ENCODE measurements at regions not wholly inside any gene's neighbourhood (a gene's known extent, or its start where the extent isn't known, plus 50 kb on each side); places are given as distances from the start of the nearest gene placed in this dataset.

DNA sequence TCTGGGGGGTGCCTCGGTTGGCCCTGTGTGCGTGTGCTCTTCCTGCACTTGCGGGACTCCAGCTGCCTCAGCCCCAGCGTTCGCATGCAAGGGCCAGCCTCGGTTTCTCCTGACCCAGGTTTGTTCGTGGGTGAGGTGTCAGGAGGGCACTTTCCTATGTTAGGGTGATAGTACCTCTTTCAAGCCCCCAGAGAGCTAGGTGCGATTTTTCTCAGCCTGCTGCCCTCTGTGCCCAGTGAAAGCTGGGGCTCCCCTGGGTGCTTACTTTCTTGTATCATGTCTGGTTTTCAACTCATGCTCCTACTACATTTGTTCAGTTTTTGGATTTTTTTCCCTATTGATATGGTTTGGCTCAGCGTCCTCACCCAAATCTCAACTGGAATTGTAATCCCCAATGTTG lies 289.2 kb downstream of the TEX29 start:
- in situ Hi-C loops (cut with HindIII; ENCODE audit: low sequenced_read_pairs): no loop called here

GRCh38 chr13:111610081-111610480 lies 289.6 kb downstream of the TEX29 start:
- in situ Hi-C loops (cut with HindIII; ENCODE audit: low sequenced_read_pairs): no loop called here

- in situ Hi-C loops (cut with HindIII; ENCODE audit: low sequenced_read_pairs): no loop called here
These were observed 290.4 kb downstream of the TEX29 start for GRCh38 chr13:111610879-111611278.

GRCh38 chr13:111611651-111612050 lies 291.2 kb downstream of the TEX29 start:
- in situ Hi-C loops (cut with HindIII; ENCODE audit: low sequenced_read_pairs): no loop called here

GRCh38 chr13:111612886-111613285 lies 292.4 kb downstream of the TEX29 start:
- in situ Hi-C loops (cut with HindIII; ENCODE audit: low sequenced_read_pairs): no loop called here

DNA sequence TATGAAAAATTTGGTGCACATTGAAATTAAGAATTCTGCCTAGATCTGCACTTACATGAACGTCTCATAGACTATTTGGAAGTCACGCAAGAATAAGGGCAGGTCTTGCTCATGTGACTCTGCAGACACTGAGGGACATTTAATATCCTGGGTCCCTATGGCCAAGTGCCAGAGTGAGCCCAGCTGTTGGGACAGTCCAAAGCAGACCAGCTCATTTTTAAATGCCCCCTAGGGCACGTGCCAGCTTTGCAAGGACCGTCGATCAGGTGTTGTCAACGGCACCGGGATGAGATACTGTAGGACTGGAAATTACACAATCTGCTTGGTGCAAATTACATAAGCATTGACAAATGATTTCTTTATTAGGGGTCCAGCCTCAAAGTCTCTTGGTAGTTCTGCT lies 293.6 kb downstream of the TEX29 start:
- in situ Hi-C loops (cut with HindIII; ENCODE audit: low sequenced_read_pairs): no loop called here

GRCh38 chr13:111614613-111615012 lies 294.2 kb downstream of the TEX29 start:
- in situ Hi-C loops (cut with HindIII; ENCODE audit: low sequenced_read_pairs): no loop called here

GRCh38 chr13:111616203-111616602 lies 295.8 kb downstream of the TEX29 start:
- in situ Hi-C loops (cut with HindIII; ENCODE audit: low sequenced_read_pairs): no loop called here

GRCh38 chr13:111620166-111620565 lies 299.7 kb downstream of the TEX29 start:
- in situ Hi-C loops (cut with HindIII; ENCODE audit: low sequenced_read_pairs): no loop called here

GRCh38 chr13:111620586-111620985 lies 300.1 kb downstream of the TEX29 start:
- in situ Hi-C loops (cut with HindIII; ENCODE audit: low sequenced_read_pairs): no loop called here

DNA sequence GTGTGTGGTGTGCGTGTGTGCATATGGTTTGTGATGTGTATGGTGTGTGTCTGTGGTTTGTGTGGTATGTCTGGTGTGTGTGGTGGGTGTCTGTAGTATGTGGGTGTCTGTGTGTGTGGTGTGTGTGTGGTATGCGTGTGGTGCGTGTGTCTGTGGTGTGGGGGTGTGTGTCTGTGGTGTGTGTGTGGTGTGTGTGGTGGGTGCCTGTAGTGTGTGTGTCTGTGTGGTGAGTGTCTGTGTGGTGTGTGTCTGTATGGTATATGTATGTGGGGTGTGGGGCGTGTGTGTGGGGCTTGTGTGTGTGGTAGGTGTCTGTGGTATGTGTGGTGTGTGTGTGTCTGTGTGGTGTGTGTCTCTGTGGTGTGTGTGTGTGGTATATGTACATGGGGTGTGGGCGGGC lies 300.7 kb downstream of the TEX29 start:
- in situ Hi-C loops (cut with HindIII; ENCODE audit: low sequenced_read_pairs): no loop called here

- in situ Hi-C loops (cut with HindIII; ENCODE audit: low sequenced_read_pairs): no loop called here
These were observed 301.6 kb downstream of the TEX29 start for GRCh38 chr13:111622051-111622531.

DNA sequence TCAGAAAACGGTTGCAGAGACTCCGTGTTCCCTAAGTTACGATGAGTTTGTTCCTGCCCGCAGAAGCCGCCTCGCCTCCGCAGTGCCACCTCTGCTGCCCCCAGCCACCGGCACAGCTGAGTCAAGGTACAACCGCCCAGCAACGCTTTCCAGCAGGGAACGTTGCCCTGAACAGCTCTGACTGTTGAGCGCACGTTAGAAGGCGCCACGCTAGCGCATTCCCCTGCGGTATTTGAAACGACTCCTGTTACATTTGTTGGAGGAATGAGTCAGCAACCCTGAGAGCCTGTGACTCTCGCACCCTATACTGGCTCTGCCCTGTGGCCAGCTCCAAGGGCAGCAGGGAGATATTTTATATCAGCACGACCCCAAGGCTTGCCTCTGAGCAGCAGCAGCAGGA lies 302.8 kb downstream of the TEX29 start:
- in situ Hi-C loops (cut with HindIII; ENCODE audit: low sequenced_read_pairs): no loop called here

- in situ Hi-C loops (cut with HindIII; ENCODE audit: low sequenced_read_pairs): no loop called here
These were observed 303.5 kb downstream of the TEX29 start for GRCh38 chr13:111623743-111624505.

DNA sequence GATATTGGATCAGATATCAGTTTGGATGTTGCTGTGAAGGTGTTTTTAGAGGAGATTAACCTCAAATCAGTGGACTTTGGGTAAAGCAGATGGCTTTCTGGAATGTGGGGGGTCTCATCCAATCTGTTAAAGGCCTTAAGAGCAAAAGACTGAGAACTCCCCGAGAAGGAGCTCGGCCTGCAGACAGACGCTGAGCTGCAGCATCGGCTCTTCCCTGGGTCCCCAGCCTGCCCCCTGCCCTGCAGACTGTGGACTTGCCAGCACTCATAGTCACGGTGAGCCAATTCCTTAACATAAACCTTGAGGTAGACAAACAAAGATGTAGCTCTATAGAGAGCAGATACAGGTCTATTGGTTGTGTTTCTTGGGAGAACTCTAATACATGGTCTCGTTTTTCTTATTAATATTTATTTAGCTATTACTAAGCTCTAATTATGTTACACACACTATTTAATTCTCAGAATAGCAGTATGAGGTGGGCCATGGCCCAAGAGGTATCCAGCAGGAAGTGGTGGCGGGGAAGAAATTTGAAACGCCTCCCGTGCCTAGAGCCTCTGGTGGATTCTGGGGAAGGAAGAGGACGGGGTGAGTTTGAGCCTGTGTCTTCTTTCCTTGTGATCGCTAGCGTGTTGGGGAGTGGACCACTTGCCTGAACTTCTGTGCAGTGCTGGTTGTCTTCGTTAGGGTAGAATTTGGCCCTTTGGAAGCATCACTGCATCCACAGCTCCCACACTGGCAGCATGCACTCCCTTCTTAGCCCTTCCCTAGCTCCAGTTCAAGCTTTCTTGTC lies 305.3 kb downstream of the TEX29 start:
- in situ Hi-C loops (cut with HindIII; ENCODE audit: low sequenced_read_pairs): no loop called here

DNA sequence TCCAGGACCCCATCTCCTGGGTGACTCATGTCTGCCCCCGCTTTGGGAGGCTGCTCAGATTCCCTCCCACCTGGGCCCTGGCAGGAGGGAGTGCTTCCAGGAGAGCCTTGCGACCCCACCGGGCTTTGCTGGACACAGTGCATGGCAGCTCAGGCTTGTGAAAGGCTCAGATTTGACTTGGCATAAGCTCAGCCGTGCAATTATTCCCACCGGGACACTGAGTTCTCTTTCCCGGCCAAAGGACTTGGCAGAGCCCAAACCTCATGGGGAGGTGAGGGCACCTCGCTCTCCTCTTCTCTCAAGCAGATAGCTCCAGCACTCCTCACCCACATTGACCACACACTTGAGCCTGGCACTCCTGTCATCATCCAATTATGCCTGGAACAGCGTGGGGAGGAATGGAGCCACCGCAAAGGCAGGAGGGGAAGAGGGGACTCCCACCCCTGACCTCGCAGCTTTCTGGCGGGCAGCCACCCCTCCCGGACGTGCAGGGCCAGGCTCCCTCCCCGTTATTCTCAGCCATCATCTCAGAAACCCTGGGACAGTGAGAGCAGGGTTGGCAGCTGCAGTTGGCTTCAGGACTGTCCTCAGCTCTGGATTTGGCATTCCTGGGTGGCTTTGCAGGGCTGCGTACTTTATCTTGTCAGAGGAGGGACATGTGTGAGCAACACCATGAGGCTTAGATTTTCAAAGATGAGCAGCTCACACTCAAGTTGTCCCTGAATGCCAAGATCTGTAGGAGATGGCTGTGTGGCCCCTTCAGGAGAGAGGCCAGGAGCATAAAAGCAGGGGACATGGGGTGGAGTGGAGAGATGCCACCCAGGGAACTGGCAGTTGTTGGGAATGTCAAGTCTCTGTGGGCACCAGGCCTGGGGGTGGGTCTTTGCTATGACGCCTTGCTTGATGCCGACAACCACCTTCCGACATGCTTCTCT lies 306.2 kb downstream of the TEX29 start:
- in situ Hi-C loops (cut with HindIII; ENCODE audit: low sequenced_read_pairs): no loop called here

- in situ Hi-C loops (cut with HindIII; ENCODE audit: low sequenced_read_pairs): no loop called here
These were observed 307.2 kb downstream of the TEX29 start for GRCh38 chr13:111627596-111627995.

DNA sequence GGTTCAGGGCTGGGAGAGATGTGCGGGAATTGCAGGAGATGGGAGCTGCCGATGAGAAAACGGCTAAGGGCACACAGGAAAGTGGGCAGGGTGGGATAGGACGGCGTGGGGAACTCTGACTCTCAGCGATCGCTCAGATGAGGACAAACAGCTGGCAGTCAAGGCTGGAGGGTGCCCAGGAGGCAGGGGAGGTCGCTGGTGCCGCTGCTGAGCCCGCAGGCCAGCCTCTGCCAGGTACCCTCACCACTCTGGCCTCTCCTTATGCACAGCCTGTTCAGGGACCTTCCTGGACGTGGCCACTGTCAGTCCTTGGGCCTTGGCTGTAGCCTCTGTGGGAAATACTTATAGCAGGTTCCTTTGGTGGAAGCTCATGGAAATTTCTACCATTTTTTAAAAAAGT lies 308.6 kb downstream of the TEX29 start:
- in situ Hi-C loops (cut with HindIII; ENCODE audit: low sequenced_read_pairs): no loop called here

DNA sequence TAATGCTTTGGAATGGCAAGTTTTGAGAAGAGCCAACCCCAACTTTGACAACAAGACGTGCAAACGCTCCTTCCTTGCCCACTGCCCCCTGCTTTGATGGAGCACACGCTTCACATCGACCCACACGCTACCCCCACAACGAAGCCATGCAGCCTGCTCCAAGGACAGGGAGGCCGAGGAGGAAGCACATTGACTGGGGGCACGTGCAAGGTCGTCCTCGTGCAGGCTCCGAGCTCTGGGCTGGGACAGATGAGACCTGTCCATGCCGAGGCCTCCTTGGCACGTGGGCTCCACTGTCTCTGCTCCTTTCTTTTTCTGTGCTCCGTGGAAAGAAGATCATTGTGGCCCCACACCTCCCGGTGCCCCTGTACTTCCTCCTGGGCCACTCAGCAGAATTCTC lies 309.0 kb downstream of the TEX29 start:
- in situ Hi-C loops (cut with HindIII; ENCODE audit: low sequenced_read_pairs): no loop called here

DNA sequence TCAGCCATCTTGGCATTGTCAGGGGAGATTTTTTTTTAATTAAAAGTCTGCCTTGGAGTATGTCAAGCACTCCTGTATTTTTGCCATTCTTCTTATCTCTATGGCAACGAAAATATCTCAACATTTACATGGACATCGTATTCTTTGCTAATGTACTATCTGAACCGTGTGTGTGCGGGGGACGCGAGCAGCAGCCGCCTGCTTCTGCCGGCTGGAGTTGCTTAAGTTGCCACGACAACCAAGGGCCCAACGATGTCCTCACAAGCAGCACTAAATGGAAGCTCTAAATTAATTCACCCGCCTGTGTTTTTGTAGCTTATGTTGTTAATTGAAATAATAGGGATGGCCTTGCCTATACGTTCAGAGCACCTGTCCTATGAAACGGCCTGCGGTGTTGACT lies 309.5 kb downstream of the TEX29 start:
- in situ Hi-C loops (cut with HindIII; ENCODE audit: low sequenced_read_pairs): no loop called here

- in situ Hi-C loops (cut with HindIII; ENCODE audit: low sequenced_read_pairs): no loop called here
These were observed 310.0 kb downstream of the TEX29 start for GRCh38 chr13:111630406-111630805.
